ENCODE measurements at regions not wholly inside any gene's neighbourhood (a gene's known extent, or its start where the extent isn't known, plus 50 kb on each side); places are given as distances from the start of the nearest gene placed in this dataset.

GRCh38 chr20:23243791-23244155, 106.8 kb upstream of the NXT1 start:
- no peak for TF ChIP-seq FOS (IDR thresholded peaks at IDR 0.05; ENCODE audit: borderline replicate concordance, insufficient read depth, low read length)
- TF ChIP-seq MYC (IDR thresholded peaks at IDR 0.05; ENCODE audit: low read depth, low read length) = no peak
- no peak for TF ChIP-seq POLR2AphosphoS5 (IDR thresholded peaks at IDR 0.05; ENCODE audit: insufficient read depth, low read depth, low read length)
- TF ChIP-seq, protein P1, sequence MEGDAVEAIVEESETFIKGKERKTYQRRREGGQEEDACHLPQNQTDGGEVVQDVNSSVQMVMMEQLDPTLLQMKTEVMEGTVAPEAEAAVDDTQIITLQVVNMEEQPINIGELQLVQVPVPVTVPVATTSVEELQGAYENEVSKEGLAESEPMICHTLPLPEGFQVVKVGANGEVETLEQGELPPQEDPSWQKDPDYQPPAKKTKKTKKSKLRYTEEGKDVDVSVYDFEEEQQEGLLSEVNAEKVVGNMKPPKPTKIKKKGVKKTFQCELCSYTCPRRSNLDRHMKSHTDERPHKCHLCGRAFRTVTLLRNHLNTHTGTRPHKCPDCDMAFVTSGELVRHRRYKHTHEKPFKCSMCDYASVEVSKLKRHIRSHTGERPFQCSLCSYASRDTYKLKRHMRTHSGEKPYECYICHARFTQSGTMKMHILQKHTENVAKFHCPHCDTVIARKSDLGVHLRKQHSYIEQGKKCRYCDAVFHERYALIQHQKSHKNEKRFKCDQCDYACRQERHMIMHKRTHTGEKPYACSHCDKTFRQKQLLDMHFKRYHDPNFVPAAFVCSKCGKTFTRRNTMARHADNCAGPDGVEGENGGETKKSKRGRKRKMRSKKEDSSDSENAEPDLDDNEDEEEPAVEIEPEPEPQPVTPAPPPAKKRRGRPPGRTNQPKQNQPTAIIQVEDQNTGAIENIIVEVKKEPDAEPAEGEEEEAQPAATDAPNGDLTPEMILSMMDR (IDR thresholded peaks at IDR 0.05; ENCODE audit: extremely low read depth in 1 of 2, insufficient read depth in 1 of 2, low read depth in 1 of 2, low read length in 2 of 2) = no peak
- no peak for TF ChIP-seq EZH2 (IDR thresholded peaks at IDR 0.05; ENCODE audit: borderline replicate concordance, low read depth, low read length, severe bottlenecking)
- TF ChIP-seq MAX (IDR thresholded peaks at IDR 0.05; ENCODE audit: insufficient read depth, insufficient read length) = no peak
- no peak for TF ChIP-seq POLR2A (IDR thresholded peaks at IDR 0.05; ENCODE audit: low read depth, low read length)
- no peak for TF ChIP-seq JUN (IDR thresholded peaks at IDR 0.05; ENCODE audit: borderline replicate concordance, insufficient read depth, insufficient read length, low read depth)
- TF ChIP-seq GATA2 (IDR thresholded peaks at IDR 0.05; ENCODE audit: insufficient read depth, insufficient read length, low read depth, low read length) = no peak
- Histone ChIP-seq H4K20me1 (replicated peaks; ENCODE audit: control insufficient read depth, extremely low read depth, insufficient read depth, low read length) (no peaks in the 10 kb centered on the region), H3K9ac (replicated peaks; ENCODE audit: extremely low read depth, insufficient read depth, low read length) (no peak overlapping the region), H2AFZ (ENCODE audit: low read depth, low read length) (no peak overlapping the region), H3K27ac (ENCODE audit: insufficient read depth, low read depth, low read length) (no peak overlapping the region), H3K79me2 (ENCODE audit: control insufficient read depth, insufficient read depth, low read length) (no peaks in the 10 kb centered on the region), H3K36me3 (ENCODE audit: control insufficient read depth in 2 of 2, extremely low read depth in 1 of 2, insufficient read depth in 2 of 2, low read length in 2 of 2) (no peaks in the 10 kb centered on the region), H3K27me3 (ENCODE audit: control insufficient read depth in 2 of 2, insufficient read depth in 2 of 2, low read length in 2 of 2) (no peaks in the 10 kb centered on the region), H3K4me2 (ENCODE audit: insufficient read depth, low read length) (no peak overlapping the region), H3K4me1 (ENCODE audit: control insufficient read depth, extremely low read depth, insufficient read depth, low read length) (no peaks in the 10 kb centered on the region), H3K9me3 (replicated peaks; ENCODE audit: control insufficient read depth, insufficient read depth, low read length) (no peaks in the 10 kb centered on the region), H3K4me3 (replicated peaks in 1 of 3; ENCODE audit: insufficient read depth in 1 of 3, low read depth in 1 of 3, low read length in 3 of 3) (no peak overlapping the region), H3K9me1 (replicated peaks; ENCODE audit: control insufficient read depth, extremely low read depth, insufficient read depth, low read length) (no peaks in the 10 kb centered on the region)
- BruUV-seq (replicated peaks) = no TSS peak
- DNase-seq (ENCODE audit: low read depth, low spot score) = no peak
- POLR2A ChIA-PET = no interaction called here
- dilution Hi-C loops (cut with MboI; ENCODE audit: extremely low pct_ligation_motif_present, low sequenced_read_pairs) = no loop called here
- CTCF ChIA-PET = interaction anchor here (1.1 to 5.7 kb wide), 5 partner anchors 14 to 553 kb away, joined by 3 to 53 read pairs (median 48); partner anchors contain the start of gene THBD
- FAIRE-seq = no peak
- intact Hi-C loops (cut with micrococcal nuclease) = loop anchor here (5.0 kb wide), 1 partner anchor 381 kb away; no protein-coding TSS in a partner anchor

Data from endothelial cell of umbilical vein (primary cell).